ENCODE measurements at regions not wholly inside any gene's neighbourhood (a gene's known extent, or its start where the extent isn't known, plus 50 kb on each side); places are given as distances from the start of the nearest gene placed in this dataset.

GRCh38 chr12:98291828-98292227, 223.6 kb upstream of the TMPO start:
- Histone ChIP-seq H2BK5ac (ENCODE audit: insufficient read length, low read length) (no peak overlapping the region), H4K8ac (replicated peaks; ENCODE audit: insufficient read length, low read depth, low read length) (no peak overlapping the region)

More at GRCh38 chr12:98291828-98292227, 223.6 kb upstream of the TMPO start:
- H3K4me2 ChIP-seq (ENCODE audit: insufficient read depth, insufficient read length, low read length) = no peak overlapping the region
- no peaks in the 10 kb centered on the region for H3K9me3 ChIP-seq (ENCODE audit: control insufficient read depth, low read depth, low read length)
- Mint-ChIP-seq H3K27ac (no peak overlapping the region), H3K9me3 (no peaks in the 10 kb centered on the region; a peak in 1 of 5 replicates), H3K4me3 (no peak overlapping the region), H3K27me3 (ENCODE audit: low read depth) (no peaks in the 10 kb centered on the region), H3K36me3 (ENCODE audit: insufficient read depth in 1 of 3, low read depth in 3 of 3) (no peaks in the 10 kb centered on the region), H3K4me1 (peaks cover 18 to 19% of the 10 kb centered on the region in 2 experiments)
- no peak overlapping the region for H2BK12ac ChIP-seq (ENCODE audit: insufficient read length, low read depth, low read length)
- H2AFZ ChIP-seq (ENCODE audit: low read length) = no peak overlapping the region
- H3K79me1 ChIP-seq (ENCODE audit: insufficient read depth, low read depth, low read length, poor library complexity, severe bottlenecking) = no peaks in the 10 kb centered on the region
- no peak overlapping the region for H2BK120ac ChIP-seq (ENCODE audit: low read depth, low read length, poor library complexity, severe bottlenecking)
- no peaks in the 10 kb centered on the region for H3K79me2 ChIP-seq (ENCODE audit: insufficient read depth, low read length)
- H2BK20ac ChIP-seq (ENCODE audit: low read depth, low read length, poor library complexity, severe bottlenecking) = no peak overlapping the region
- H3T11ph ChIP-seq (ENCODE audit: low read length) = no peak overlapping the region
- H3K4me1 ChIP-seq (ENCODE audit: insufficient read depth, low read length) = peaks cover 2% of the 10 kb centered on the region; the same call in 1 of the 2 replicates
- H4K5ac ChIP-seq (ENCODE audit: insufficient read length, low read depth, low read length) = no peak overlapping the region
- no peaks in the 10 kb centered on the region for H4K20me1 ChIP-seq (ENCODE audit: control insufficient read depth, insufficient read depth, insufficient read length)
- H3K27me3 ChIP-seq (ENCODE audit: insufficient read depth, low read length) = no peaks in the 10 kb centered on the region
- no peak overlapping the region for H3K27ac ChIP-seq (ENCODE audit: insufficient read length, low read depth, low read length)
- no peak overlapping the region for H4K91ac ChIP-seq (ENCODE audit: insufficient read length, low read depth, low read length)
- no peak overlapping the region for H2AK5ac ChIP-seq (ENCODE audit: insufficient read length, low read length)
- no peak overlapping the region for H3K56ac ChIP-seq (ENCODE audit: insufficient read length, low read depth, low read length)
- TF ChIP-seq CTCF (conservative IDR thresholded peaks at IDR 0.05) = no peak; the same call in 2 of the 3 replicates
- no peak for DNase-seq
- no peak overlapping the region for H3K9ac ChIP-seq (ENCODE audit: extremely low read depth, insufficient read length, low read length)
- no peak overlapping the region for H3K4ac ChIP-seq (ENCODE audit: low read depth, low read length)
- H3K23me2 ChIP-seq (ENCODE audit: insufficient read length, low read depth, low read length, poor library complexity, severe bottlenecking) = no peaks in the 10 kb centered on the region
- no peak overlapping the region for H3K14ac ChIP-seq (ENCODE audit: insufficient read depth, low read length)
- no peak overlapping the region for H3K23ac ChIP-seq (ENCODE audit: insufficient read length, low read depth, low read length)
- no peak overlapping the region for H2BK15ac ChIP-seq (ENCODE audit: low read depth, low read length)
- no CpG with 5 or more reads among the region's 4 CpGs for WGBS (ENCODE audit: extremely low coverage, insufficient read length, low lambda C conversion rate)
- no peak overlapping the region for H3K18ac ChIP-seq (ENCODE audit: insufficient read length, low read depth, low read length)

All from H9 (cell line).